GM23248 (cell line): ENCODE measurements at regions not wholly inside any gene's neighbourhood (a gene's known extent, or its start where the extent isn't known, plus 50 kb on each side); places are given as distances from the start of the nearest gene placed in this dataset.

Source experiments
- DNase-seq: peaks from one replicate; pipeline ENCODE4 v3.0.0-alpha.2; 2015
- H2AFZ ChIP-seq: fragments of 200-600 bp; sonication (generic); 2 replicates; pipeline ENCODE4 v1.6.1; 2016; ENCODE audit warnings: antibody characterized with exemption
- H3F3A ChIP-seq: fragments of 200-600 bp; sonication (generic); 2 replicates; pipeline ENCODE4 v1.6.1; 2016; ENCODE audit warnings: mild to moderate bottlenecking, antibody characterized with exemption, mixed run types; ENCODE audit not compliant: insufficient read depth
- H3K27ac ChIP-seq: fragments of 200-600 bp; sonication (generic); 2 replicates; pipeline ENCODE4 v1.5.1; 2016; ENCODE audit warnings: mild to moderate bottlenecking
- H3K27me3 ChIP-seq: fragments of 200-600 bp; sonication (generic); replicated peaks from 2 replicates; pipeline ENCODE4 v1.6.1; 2016; ENCODE audit warnings: mild to moderate bottlenecking; ENCODE audit not compliant: insufficient read depth
- H3K36me3 ChIP-seq: fragments of 200-600 bp; sonication (generic); 2 replicates; pipeline ENCODE4 v1.6.1; 2016; ENCODE audit warnings: low read depth, mild to moderate bottlenecking
- H3K4me1 ChIP-seq: fragments of 200-600 bp; sonication (generic); 2 replicates; pipeline ENCODE4 v1.6.1; 2016; ENCODE audit warnings: mild to moderate bottlenecking; ENCODE audit not compliant: insufficient read depth
- H3K4me2 ChIP-seq: fragments of 200-600 bp; sonication (generic); one replicate; pipeline ENCODE4 v1.6.1; 2016; ENCODE audit warnings: mild to moderate bottlenecking; ENCODE audit not compliant: unreplicated experiment
- H3K4me3 ChIP-seq: fragments of 200-600 bp; sonication (generic); 2 replicates; pipeline ENCODE4 v1.5.1; 2016; ENCODE audit warnings: mild to moderate bottlenecking
- H3K79me2 ChIP-seq: fragments of 200-600 bp; sonication (generic); 2 replicates; pipeline ENCODE4 v1.6.1; 2016; ENCODE audit warnings: mild to moderate bottlenecking; ENCODE audit not compliant: insufficient read depth
- H3K9ac ChIP-seq: fragments of 200-600 bp; sonication (generic); 2 replicates; pipeline ENCODE4 v1.6.1; 2016; ENCODE audit warnings: mild to moderate bottlenecking
- H3K9me2 ChIP-seq: fragments of 200-600 bp; sonication (generic); 2 replicates; pipeline ENCODE4 v1.6.1; 2016; ENCODE audit warnings: mixed run types, mild to moderate bottlenecking, moderate library complexity; ENCODE audit not compliant: insufficient read depth
- H3K9me3 ChIP-seq: fragments of 200-600 bp; sonication (generic); one replicate; pipeline ENCODE4 v1.6.1; 2017; ENCODE audit warnings: low read depth
- H4K20me1 ChIP-seq: fragments of 200-600 bp; sonication (generic); 2 replicates; pipeline ENCODE4 v1.6.0; 2016; ENCODE audit not compliant: insufficient read depth
- EZH2 ChIP-seq: fragments of 200-600 bp; sonication (generic); IDR thresholded peaks from 2 replicates; pipeline ENCODE4 v1.6.1; 2018; ENCODE audit warnings: antibody characterized with exemption, mild to moderate bottlenecking; ENCODE audit not compliant: insufficient read depth, poor library complexity, severe bottlenecking
- EZH2phosphoT487 ChIP-seq: fragments of 200-600 bp; sonication (generic); IDR thresholded peaks from 2 replicates; pipeline ENCODE4 v1.6.1; 2018; ENCODE audit warnings: antibody characterized with exemption, moderate library complexity, mild to moderate bottlenecking, low read depth; ENCODE audit not compliant: insufficient read depth
- WGBS, 2 experiments: methylation state at CpG; one replicate each; pipeline ENCODE4 v1.1.6; 2015 to 2017; ENCODE audit warnings: low lambda C conversion rate in 2 of 2, low coverage in 1 of 2; ENCODE audit errors: missing lambda C conversion rate in 2 of 2; 5-methylcytosine and 5-hydroxymethylcytosine counted together
- in situ Hi-C: fragments of 300-500 bp; cut with MboI; formaldehyde crosslinking; loops from 2 replicates; pipeline ENCODE4 v1.15.0; 2020

DNA sequence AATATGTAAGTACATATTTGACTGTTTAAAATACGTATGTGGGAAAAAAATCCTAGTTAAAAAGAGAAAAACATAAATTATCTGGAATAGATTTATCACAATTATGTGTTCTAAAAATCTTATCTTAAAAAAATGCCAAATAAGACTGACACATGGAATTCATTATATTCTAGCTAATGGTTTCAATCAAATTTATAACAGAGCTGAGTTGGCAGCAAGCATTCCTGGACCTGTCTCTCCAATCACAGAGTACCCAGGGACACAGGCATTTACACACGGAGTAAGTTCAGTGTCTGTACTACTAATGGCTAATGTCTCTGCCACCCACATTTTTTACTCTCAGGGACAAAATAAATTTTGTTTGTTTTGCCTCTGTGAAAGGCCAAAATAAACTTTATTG, 122.3 kb downstream of the RPS12 start:
- H3K9me2 ChIP-seq = no peaks in the 10 kb centered on the region
- H3K9me3 ChIP-seq = no peaks in the 10 kb centered on the region
- no peak overlapping the region for H2AFZ ChIP-seq
- peaks cover 14% of the 10 kb centered on the region for H3K27me3 ChIP-seq
- in situ Hi-C loops = no loop called here
- WGBS, 2 experiments = 31 to 37% methylated on average over 2 of the region's 2 CpGs
- H3K4me3 ChIP-seq = no peak overlapping the region
- H4K20me1 ChIP-seq = no peaks in the 10 kb centered on the region
- no peaks in the 10 kb centered on the region for H3K79me2 ChIP-seq
- H3K4me1 ChIP-seq = peaks cover 12% of the 10 kb centered on the region
- no peak for DNase-seq
- H3F3A ChIP-seq = no peaks in the 10 kb centered on the region
- no peaks in the 10 kb centered on the region for H3K36me3 ChIP-seq
- no peak overlapping the region for H3K9ac ChIP-seq
- no peak overlapping the region for H3K4me2 ChIP-seq
- no peak for TF ChIP-seq EZH2
- TF ChIP-seq EZH2phosphoT487 = no peak
- no peak overlapping the region for H3K27ac ChIP-seq

DNA sequence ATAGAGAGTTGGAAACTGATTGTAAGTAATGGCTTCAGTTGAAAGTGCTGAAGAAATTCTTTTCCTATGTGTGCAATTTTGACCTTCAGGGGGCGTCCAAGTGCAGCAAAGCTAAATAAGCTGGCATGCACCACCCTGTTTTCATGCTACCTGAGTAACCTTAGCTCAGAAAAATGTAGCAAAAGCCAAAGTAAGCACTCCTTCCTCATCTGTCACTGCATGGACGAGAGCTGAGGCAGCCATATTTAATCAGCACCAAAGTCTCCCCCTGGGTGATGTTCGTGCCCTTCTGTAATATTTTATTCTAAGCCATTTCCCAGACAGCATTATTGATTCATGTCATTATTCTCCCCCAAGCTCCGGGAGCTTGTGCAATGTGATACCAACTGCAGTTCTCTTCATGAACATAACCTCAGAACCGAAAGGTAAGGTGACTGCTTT, 123.1 kb downstream of the RPS12 start:
- H3K27me3 ChIP-seq = peaks cover 14% of the 10 kb centered on the region
- H3K27ac ChIP-seq = no peak overlapping the region
- H4K20me1 ChIP-seq = no peaks in the 10 kb centered on the region
- WGBS, 2 experiments = 46 to 48% methylated on average over 5 of the region's 5 CpGs
- no peaks in the 10 kb centered on the region for H3K9me2 ChIP-seq
- no peaks in the 10 kb centered on the region for H3K36me3 ChIP-seq
- no peaks in the 10 kb centered on the region for H3K79me2 ChIP-seq
- H3F3A ChIP-seq = no peaks in the 10 kb centered on the region
- no peak overlapping the region for H3K9ac ChIP-seq
- in situ Hi-C loops = no loop called here
- H3K9me3 ChIP-seq = no peaks in the 10 kb centered on the region
- TF ChIP-seq EZH2phosphoT487 (no peak), EZH2 (no peak)
- H3K4me1 ChIP-seq = peaks cover 4% of the 10 kb centered on the region; the same call in 1 of the 2 replicates
- no peak overlapping the region for H2AFZ ChIP-seq
- no peak overlapping the region for H3K4me2 ChIP-seq
- peak; percentile 63 for DNase-seq
- no peak overlapping the region for H3K4me3 ChIP-seq

DNA sequence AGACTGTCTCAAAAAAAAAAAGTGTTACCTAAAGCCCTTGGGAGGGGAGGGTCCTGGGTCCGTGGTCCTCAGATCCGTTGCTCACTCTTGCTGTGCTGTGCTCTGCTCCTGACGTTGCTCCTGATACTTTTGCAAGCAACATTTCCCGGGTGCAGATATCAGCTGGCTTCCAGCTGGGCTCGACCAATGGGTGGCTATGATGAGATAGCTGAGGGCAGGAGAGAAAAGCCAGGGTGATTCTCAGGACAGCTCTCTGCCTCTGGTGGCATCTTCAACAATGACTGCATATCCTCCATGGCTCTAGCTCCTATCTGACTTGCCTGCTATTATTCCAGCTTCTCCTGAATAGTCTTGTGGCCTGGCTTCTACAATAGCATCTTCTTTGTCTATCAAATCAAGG, 134.5 kb downstream of the RPS12 start:
- Histone ChIP-seq H3K9me3 (no peaks in the 10 kb centered on the region), H3K9me2 (no peaks in the 10 kb centered on the region), H3F3A (peaks cover 8% of the 10 kb centered on the region; the same call in 1 of the 2 replicates), H3K4me2 (no peak overlapping the region), H3K79me2 (no peaks in the 10 kb centered on the region), H4K20me1 (no peaks in the 10 kb centered on the region), H3K36me3 (no peaks in the 10 kb centered on the region), H2AFZ (no peak overlapping the region), H3K27ac (no peak overlapping the region), H3K27me3 (peaks cover 63% of the 10 kb centered on the region), H3K4me1 (peaks cover 8% of the 10 kb centered on the region; the same call in 1 of the 2 replicates), H3K4me3 (no peak overlapping the region), H3K9ac (no peak overlapping the region)
- in situ Hi-C loops = no loop called here
- no peak for TF ChIP-seq EZH2phosphoT487
- no peak for TF ChIP-seq EZH2
- 42 to 44% methylated on average over 5 of the region's 5 CpGs for WGBS, 2 experiments
- DNase-seq = no peak

GRCh38 chr6:132950566-132950965, 136.2 kb downstream of the RPS12 start:
- no peak for DNase-seq
- in situ Hi-C loops = loop anchor here (25.0 kb wide), 2 partner anchors 962 to 1137 kb away; no protein-coding TSS in a partner anchor
- Histone ChIP-seq H3K9me2 (no peaks in the 10 kb centered on the region), H3K27me3 (peaks cover 70% of the 10 kb centered on the region), H3K4me1 (peaks cover 8% of the 10 kb centered on the region; the same call in 1 of the 2 replicates), H3K9me3 (no peaks in the 10 kb centered on the region), H3K36me3 (no peaks in the 10 kb centered on the region), H3K4me3 (no peak overlapping the region), H3K27ac (no peak overlapping the region), H2AFZ (no peak overlapping the region), H3F3A (peaks cover 8% of the 10 kb centered on the region; the same call in 1 of the 2 replicates), H4K20me1 (no peaks in the 10 kb centered on the region), H3K4me2 (no peak overlapping the region), H3K9ac (no peak overlapping the region), H3K79me2 (no peaks in the 10 kb centered on the region)
- TF ChIP-seq EZH2 (no peak), EZH2phosphoT487 (no peak)
- 95% methylated on average over 3 of the region's 3 CpGs for WGBS, 2 experiments
